ENCODE measurements at regions not wholly inside any gene's neighbourhood (a gene's known extent, or its start where the extent isn't known, plus 50 kb on each side); places are given as distances from the start of the nearest gene placed in this dataset.

- ChIA-PET POLR2A (no interaction called here), CTCF (no interaction called here)
Observed at GRCh38 chr5:113789769-113790168, 276.3 kb downstream of the YTHDC2 start.

DNA sequence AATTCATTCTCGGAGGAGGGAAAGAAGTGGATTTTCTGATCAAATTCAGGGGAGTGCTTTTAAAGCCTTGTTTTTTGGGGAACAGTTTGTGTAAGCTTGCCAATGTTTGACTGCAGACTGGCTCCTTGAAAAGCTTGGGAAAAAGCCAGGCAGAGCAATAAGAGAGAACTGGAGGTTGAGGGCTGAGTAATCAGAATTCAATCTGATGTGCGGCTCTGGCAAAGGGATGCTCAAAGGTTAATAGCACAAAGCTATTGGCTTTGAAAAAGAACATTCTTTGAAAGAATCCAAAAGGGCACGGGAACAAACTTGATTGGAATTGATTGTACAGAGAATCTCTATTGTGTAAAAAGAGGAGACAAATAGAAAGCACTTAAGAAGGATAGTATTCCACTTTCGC lies 279.3 kb downstream of the YTHDC2 start:
- ChIA-PET CTCF (no interaction called here), POLR2A (no interaction called here)

GRCh38 chr5:113794981-113795380 lies 281.5 kb downstream of the YTHDC2 start:
- ChIA-PET CTCF (no interaction called here), POLR2A (no interaction called here)

DNA sequence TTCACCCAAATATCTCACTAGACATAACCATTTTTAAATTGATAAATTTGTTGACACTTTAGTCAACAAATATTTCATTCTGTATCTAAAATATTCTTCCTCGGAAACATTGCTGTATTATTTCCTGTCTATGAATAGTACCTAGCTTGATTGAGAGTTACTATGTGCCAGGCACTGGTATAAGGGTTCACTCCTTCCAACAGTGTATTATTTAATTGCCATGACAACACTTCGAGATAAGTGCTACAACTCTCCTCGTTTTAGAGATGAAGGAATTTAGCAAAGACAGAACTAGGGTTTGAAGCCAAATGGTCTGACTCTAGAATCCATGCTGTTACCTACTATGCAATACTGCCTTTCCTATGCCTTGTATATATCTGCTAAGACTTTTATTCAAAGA lies 287.2 kb downstream of the YTHDC2 start:
- POLR2A ChIA-PET, result no interaction called here
- CTCF ChIA-PET, result no interaction called here

DNA sequence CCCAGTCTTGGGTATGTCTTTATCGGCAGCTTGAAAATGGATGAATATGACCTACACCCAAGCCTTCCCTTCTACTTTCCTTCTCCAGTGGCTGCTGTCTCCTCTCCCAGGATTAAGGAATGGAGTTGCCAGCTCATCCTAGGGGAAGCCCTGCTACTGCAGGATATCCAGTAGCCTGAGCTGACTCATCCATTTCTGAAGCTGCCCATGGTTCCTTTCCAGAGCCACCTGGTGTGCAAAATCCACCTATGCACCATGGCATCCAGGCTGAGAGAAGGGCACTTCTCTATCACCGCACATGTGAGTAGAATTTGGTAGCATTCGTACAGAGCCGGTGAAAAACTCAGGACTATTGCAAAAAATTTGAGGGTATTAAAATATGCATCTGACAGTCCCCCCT lies 290.8 kb downstream of the YTHDC2 start:
- CTCF ChIA-PET, result no interaction called here
- POLR2A ChIA-PET, result no interaction called here

DNA sequence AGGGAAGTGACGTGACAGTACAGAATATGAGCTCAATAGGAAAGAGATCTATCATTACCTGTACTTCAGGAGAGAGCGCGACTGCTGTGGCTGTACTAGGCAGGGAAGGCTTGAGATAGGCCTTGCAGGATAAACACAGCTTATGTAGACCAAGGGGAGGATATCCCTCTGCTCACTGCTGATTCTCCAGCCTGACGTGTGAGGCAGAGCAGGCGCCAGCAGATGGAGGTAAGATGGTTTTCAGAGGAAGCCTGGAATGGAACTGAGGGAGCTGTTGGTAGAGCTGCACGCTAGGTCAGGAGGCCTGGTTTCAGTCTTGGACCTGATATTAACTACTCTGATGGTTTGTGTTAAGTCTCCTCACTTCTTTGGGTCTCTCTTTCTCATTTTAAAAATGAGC lies 291.4 kb downstream of the YTHDC2 start:
- ChIA-PET CTCF (no interaction called here), POLR2A (no interaction called here)

DNA sequence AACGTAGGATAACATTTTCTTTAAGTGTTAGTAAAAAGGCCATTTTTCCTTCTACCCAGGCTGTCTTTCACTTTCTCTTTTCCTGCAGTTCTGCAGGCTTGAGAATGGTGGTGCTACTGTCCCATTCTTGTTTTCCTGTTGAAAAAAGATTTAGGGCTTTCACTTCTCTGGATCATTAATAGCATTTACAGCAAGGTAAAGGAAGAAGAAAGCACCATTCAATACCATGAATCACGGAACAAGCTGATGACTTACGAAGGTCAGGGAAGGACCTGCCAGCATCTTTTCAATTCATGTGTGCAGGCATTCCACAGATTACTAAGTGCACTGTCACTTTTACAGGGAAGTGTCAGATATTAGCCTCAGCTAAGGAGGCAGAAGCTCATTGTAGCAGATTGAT lies 292.8 kb downstream of the YTHDC2 start:
- ChIA-PET POLR2A (no interaction called here), CTCF (no interaction called here)

DNA sequence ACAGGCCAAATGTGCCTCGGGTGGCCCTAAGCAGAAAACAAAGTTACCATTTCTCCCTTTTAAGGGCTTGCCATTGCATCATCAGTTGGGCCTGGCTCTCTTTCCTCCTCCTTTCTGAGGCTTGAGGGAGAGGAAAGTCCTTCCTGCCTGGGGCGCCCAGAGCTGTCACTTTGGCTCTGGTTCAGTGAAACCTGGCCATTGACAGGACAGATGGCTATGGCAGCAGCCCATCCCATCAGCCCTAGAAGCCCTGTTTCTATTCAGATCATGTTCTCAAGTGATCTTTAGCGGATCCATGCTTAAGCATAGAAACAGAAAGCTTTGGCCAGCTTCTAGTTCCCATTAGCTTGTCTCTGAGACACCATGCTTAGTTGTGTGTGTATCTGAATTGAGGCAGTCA lies 293.4 kb downstream of the YTHDC2 start:
- ChIA-PET CTCF (no interaction called here), POLR2A (no interaction called here)

DNA sequence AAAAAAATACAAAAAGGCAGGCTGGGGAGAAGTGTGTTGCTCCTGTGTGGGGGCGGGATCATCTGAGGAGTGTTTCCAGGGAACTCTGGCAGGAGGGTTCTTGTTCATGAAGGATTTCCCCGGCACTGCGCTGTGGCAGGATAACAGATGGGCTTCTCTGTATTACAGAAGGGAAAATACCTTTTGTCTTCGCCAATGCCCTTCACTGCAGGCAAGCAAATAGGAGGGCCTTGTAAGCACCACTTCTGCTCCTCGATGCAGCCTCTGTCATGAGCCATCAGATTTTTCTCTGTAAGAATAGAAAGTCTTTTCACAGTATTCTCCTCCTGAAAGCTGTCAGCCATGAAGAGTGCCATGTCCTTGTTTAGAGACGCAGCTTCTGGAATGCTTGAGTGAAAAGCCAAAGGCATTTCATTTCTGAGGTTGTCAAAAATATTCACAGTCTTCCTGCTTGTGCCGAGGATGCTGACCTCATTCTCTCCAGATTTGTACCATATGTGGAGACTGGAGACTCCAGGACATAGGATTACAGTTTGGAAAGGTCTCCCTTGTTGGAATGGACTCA lies 294.0 kb downstream of the YTHDC2 start:
- CTCF ChIA-PET, result no interaction called here
- POLR2A ChIA-PET, result no interaction called here

DNA sequence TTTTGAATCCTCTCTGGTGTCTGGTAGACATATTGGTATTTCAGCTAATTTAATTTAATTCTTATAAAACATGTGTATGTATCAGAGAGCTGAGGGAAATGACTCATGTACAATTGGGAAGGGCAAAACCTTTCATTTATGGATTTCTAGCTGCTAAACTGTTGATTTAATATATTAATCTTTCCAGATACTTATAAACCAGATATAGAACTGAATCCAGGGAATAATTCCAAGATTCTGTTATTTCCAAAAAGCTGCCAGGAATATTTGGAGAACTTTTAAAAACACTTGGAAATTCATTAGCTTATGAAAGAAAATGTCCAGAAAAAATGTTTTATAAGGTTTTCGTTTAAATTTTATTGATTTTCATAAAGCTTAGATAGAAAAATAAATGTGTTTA lies 295.5 kb downstream of the YTHDC2 start:
- ChIA-PET POLR2A (no interaction called here), CTCF (no interaction called here)

DNA sequence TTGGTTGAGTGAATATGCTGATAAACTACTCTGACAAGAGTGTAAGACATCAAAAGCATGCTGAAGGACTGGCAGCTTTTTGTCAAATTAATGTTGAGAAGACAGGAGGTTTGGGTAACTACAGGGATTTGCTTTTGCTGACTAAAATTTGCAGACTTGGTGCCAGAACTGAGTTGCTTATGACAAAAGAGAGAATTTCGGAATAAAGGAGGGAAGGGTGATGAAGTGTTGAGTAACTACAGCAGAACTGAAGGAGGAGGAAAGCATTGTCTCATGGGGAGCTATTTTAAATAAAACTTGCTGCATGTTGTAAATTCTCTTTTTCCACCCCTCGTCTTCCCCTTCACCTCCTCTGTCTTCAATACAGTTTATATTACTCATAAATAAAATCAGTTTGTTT lies 296.1 kb downstream of the YTHDC2 start:
- CTCF ChIA-PET, result no interaction called here
- POLR2A ChIA-PET, result no interaction called here

GRCh38 chr5:113813466-113813865 lies 300.0 kb downstream of the YTHDC2 start:
- ChIA-PET POLR2A (no interaction called here), CTCF (no interaction called here)

DNA sequence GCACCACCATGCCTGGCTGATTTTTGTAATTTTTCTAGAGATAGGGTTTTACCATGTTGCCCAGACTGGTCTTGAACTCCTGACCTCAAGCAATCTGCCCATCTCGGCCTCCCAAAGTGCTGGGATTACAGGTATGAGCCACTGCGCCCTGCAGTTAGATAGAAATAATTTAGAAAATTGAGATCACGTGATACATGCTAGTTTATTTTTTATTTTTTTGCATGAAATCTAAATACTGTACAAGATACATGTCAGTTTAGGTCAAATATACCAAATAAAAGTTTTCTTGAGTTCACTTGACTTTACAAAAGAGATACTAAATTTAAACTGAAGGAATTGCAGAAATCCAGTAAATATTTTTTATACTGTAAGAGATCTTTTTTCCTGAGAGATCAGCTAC lies 304.2 kb downstream of the YTHDC2 start:
- ChIA-PET POLR2A (no interaction called here), CTCF (no interaction called here)

DNA sequence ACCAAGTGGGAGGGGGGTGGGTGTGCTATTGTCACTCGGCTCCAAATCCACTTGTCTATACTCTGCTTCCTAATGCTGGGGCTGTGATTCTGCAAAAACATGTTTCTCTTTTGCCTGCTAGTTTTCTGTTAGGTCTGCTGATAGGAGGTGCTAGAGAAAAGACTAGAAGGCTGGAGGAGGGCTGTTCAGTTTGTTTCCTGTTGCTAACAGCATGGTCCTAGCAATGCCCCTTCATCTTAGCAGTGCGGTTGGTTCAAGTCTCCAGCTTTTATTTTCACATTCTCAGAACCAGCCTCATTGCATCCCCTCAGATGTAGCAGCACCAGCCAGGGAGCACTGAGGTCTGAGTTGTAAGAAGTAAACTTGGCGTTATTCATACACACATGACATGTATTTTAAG lies 310.2 kb downstream of the YTHDC2 start:
- POLR2A ChIA-PET, result no interaction called here
- CTCF ChIA-PET, result no interaction called here

DNA sequence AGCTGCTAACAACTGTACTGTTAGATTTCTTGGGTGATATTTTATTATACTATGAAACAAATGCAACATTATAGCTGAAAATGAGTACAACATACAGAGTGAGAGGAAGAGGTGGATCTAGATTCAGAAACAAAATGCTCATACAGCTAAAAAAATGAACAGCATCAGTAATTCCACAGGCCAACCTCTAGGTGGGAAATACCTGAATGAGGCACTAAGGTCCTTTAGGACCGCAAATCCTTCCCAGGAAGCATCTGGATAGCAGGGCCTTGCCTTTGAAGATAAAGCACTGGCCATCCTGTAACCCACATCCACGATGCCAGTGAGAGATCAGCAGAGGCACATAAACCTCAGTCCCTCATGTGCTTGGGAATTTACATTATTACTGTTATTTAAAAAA lies 310.8 kb downstream of the YTHDC2 start:
- ChIA-PET POLR2A (no interaction called here), CTCF (no interaction called here)

DNA sequence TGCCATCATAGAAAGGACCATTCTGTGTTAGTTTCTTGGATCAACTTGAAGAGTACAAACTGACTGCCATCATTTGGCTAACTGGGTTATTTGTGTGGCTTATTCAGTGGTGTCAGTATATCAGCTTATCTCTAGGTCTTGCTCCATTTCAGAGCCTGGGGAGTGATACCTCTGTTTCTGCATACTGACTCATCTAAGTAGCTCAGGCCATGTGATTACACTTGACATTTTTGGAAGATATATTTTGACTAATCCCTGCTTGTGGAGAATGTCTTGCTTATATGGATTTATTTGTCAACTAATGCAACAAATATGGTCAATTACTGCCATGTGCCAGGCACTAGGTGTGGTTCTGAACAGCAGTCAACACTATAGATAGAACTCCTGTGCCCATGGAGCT lies 311.7 kb downstream of the YTHDC2 start:
- CTCF ChIA-PET, result no interaction called here
- POLR2A ChIA-PET, result no interaction called here

DNA sequence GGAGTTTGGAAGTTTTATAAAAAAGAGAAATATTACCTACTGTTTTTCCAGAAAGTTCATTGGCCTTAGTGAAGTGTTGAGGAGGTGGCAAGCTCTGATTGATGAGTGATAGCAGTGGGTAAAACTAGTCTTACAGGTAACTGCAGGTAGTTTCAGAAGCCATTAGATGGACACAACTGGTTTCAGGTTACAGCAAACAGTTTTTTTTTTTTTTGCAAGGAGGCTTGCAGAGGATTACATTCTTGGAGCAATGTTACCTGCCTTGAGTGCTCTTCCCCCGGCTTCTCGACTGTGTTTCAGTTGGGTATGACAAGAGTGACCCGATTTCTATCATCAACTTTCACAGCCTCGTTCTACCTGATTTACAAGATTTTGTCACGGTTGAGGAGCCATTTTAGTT lies 333.4 kb downstream of the YTHDC2 start:
- POLR2A ChIA-PET, result no interaction called here

DNA sequence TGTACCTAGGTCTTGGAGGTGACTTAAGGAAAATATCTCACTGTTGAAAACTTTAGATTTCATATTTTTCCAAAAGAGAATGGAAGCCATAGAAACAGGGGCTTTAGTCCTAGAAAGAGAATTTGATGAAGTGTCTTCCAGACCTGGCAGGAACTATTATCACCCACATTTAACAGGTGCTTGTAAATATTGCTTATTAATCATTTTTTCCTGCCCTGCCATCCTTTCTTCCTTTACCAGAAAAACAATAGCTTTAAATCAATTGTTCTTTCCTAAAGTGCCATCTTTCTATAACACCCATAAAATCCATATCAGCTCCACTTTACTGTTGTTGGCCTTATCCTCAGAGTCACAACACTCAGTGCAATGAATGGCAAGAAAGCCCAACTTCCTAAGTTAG lies 350.9 kb downstream of the YTHDC2 start:
- ChIA-PET CTCF (no interaction called here), POLR2A (no interaction called here)

More for the DNA sequence above, 333.4 kb downstream of the YTHDC2 start:
- CTCF ChIA-PET, result no interaction called here

GRCh38 chr5:113866763-113867162 lies 353.3 kb downstream of the YTHDC2 start:
- CTCF ChIA-PET, result no interaction called here
- POLR2A ChIA-PET, result no interaction called here

- CTCF ChIA-PET, result no interaction called here
Observed at GRCh38 chr5:113869611-113870010, 356.1 kb downstream of the YTHDC2 start.

GRCh38 chr5:113871972-113872371 lies 358.5 kb downstream of the YTHDC2 start:
- CTCF ChIA-PET, result no interaction called here
- POLR2A ChIA-PET, result no interaction called here

More at GRCh38 chr5:113869611-113870010, 356.1 kb downstream of the YTHDC2 start:
- POLR2A ChIA-PET, result no interaction called here

DNA sequence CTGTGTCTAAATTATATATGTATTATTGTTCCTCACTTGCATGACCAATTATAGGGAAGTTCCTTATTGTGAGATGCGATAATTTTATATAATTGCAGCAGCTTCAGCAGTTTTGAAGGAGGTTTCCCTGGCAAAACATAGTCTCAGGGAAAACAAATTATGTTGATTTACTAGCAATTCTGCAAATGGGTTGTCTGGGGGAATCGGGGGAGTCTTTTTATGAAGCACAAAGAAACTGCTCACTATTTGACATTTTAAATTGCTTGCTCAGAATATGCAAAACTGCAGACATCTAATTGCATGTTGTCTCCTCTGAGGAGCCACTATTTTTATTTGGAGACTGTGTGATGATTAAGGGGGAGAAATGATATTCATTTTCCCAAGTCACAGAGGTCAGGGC lies 361.6 kb downstream of the YTHDC2 start:
- ChIA-PET POLR2A (no interaction called here), CTCF (no interaction called here)

GRCh38 chr5:113891491-113891890 lies 378.0 kb downstream of the YTHDC2 start:
- ChIA-PET CTCF (no interaction called here), POLR2A (no interaction called here)

Data from activated CD8-positive, alpha-beta memory T cell treated with anti-CD3 and anti-CD28 coated beads for 36 hours (primary cell).